ENCODE measurements at regions not wholly inside any gene's neighbourhood (a gene's known extent, or its start where the extent isn't known, plus 50 kb on each side); places are given as distances from the start of the nearest gene placed in this dataset.

GRCh38 chr12:65720136-65721130 is 103.8 kb upstream of the HMGA2 start:
- H3K4me3 ChIP-seq = no peak overlapping the region
- WGBS (ENCODE audit: missing lambda C conversion rate) = 81% methylated on average over 15 of the region's 15 CpGs
- ChIA-PET CTCF (interaction anchor here (0.7 to 2.5 kb wide), 2 partner anchors 13 to 118 kb away, joined by 4 to 9 read pairs; no protein-coding TSS in a partner anchor), POLR2A (no interaction called here)
- no peak overlapping the region for H3K4me2 ChIP-seq
- H3K9me3 ChIP-seq = no peaks in the 10 kb centered on the region
- no peak for FAIRE-seq
- no peak overlapping the region for H3K27ac ChIP-seq
- no peaks in the 10 kb centered on the region for H3K4me1 ChIP-seq
- no peak for TF ChIP-seq CHD4 (IDR thresholded peaks at IDR 0.05; ENCODE audit: borderline replicate concordance)
- TF ChIP-seq MYC (IDR thresholded peaks at IDR 0.05; ENCODE audit: borderline replicate concordance, low read length) = no peak
- no peak for TF ChIP-seq FOSB (CRISPR knock-in tag; IDR thresholded peaks at IDR 0.05)
- TF ChIP-seq CTCF (IDR thresholded peaks at IDR 0.05) = no peak
- TF ChIP-seq HMGXB4 (CRISPR knock-in tag; IDR thresholded peaks at IDR 0.05; ENCODE audit: borderline replicate concordance) = no peak
- TF ChIP-seq RARB (CRISPR knock-in tag; IDR thresholded peaks at IDR 0.05) = no peak
- TF ChIP-seq RCOR1 (IDR thresholded peaks at IDR 0.05; ENCODE audit: low read depth, low read length) = no peak
- TF ChIP-seq CHD2 (IDR thresholded peaks at IDR 0.05; ENCODE audit: low read length, partially characterized antibody) = no peak
- TF ChIP-seq TFCP2L1 (CRISPR knock-in tag; IDR thresholded peaks at IDR 0.05) = no peak
- no peak for TF ChIP-seq MAFK (IDR thresholded peaks at IDR 0.05; ENCODE audit: partially characterized antibody)
- no peak for ATAC-seq
- no peak for DNase-seq (ENCODE audit: low read depth in 1 of 2, low spot score in 1 of 2)

GRCh38 chr12:65721541-65722190 is 102.6 kb upstream of the HMGA2 start:
- ChIA-PET POLR2A (no interaction called here), CTCF (interaction anchor here (1.0 to 1.8 kb wide), 2 partner anchors 119 to 165 kb away, joined by 3 to 5 read pairs; no protein-coding TSS in a partner anchor)
- 90% methylated on average over 3 of the region's 3 CpGs for WGBS (ENCODE audit: missing lambda C conversion rate)
- H3K4me2 ChIP-seq = no peak overlapping the region
- no peaks in the 10 kb centered on the region for H3K4me1 ChIP-seq
- H3K4me3 ChIP-seq = no peak overlapping the region
- TF ChIP-seq BCL3 (IDR thresholded peaks at IDR 0.05) = no peak
- TF ChIP-seq MAZ (IDR thresholded peaks at IDR 0.05; ENCODE audit: borderline replicate concordance, low read depth, low read length) = no peak
- TF ChIP-seq PBX3 (IDR thresholded peaks at IDR 0.05) = no peak
- no peak for TF ChIP-seq PHF8 (IDR thresholded peaks at IDR 0.05; ENCODE audit: borderline replicate concordance, low read depth)
- TF ChIP-seq REST (IDR thresholded peaks at IDR 0.05) = no peak
- FAIRE-seq (no peak), ATAC-seq (no peak), DNase-seq (ENCODE audit: low read depth in 1 of 2, low spot score in 1 of 2) (no peak)
- no peaks in the 10 kb centered on the region for H3K9me3 ChIP-seq
- no peak overlapping the region for H3K27ac ChIP-seq

All from A549 (cell line).